ENCODE measurements at regions not wholly inside any gene's neighbourhood (a gene's known extent, or its start where the extent isn't known, plus 50 kb on each side); places are given as distances from the start of the nearest gene placed in this dataset.

DNA sequence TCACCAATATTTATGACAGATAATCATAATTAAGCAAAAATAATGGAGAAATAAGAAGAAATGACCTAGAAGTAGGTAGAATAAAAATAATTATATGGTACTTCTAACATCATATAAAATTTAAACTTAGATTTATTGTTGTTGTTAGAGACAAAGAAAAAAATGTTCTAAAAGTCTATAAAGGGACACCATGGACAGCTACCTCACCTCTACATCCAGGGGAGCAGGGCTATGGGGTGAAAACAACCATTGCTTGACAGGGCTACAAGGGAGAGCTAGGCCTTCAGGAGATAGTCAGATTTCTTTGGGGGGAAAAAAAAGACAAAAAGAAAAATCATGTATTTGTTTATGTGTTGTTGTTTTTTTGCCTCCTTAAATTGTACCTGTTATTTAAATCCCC lies 841.9 kb downstream of the VGLL3 start:
- H3K27ac ChIP-seq, result no peak overlapping the region
- no peak for DNase-seq
- ATAC-seq, result no peak
- no peak for TF ChIP-seq CTCF (IDR thresholded peaks at IDR 0.05)
- no peaks in the 10 kb centered on the region for H3K27me3 ChIP-seq
- no peaks in the 10 kb centered on the region for H3K4me1 ChIP-seq
- H3K4me3 ChIP-seq, result no peak overlapping the region
- intact Hi-C loops (cut with DNase I), result no loop called here
- no peak for FAIRE-seq
- H3K9me3 ChIP-seq, result no peaks in the 10 kb centered on the region
- H3K36me3 ChIP-seq, result no peaks in the 10 kb centered on the region

- Histone ChIP-seq H3K36me3 (no peaks in the 10 kb centered on the region), H3K27ac (no peak overlapping the region), H3K4me3 (no peak overlapping the region), H3K9me3 (no peaks in the 10 kb centered on the region), H3K4me1 (no peaks in the 10 kb centered on the region), H3K27me3 (no peaks in the 10 kb centered on the region)
- intact Hi-C loops (cut with DNase I), result no loop called here
- no peak for TF ChIP-seq CTCF (IDR thresholded peaks at IDR 0.05)
- DNase-seq (no peak), ATAC-seq (no peak), FAIRE-seq (no peak)
- 63 to 71% methylated on average over 5 of the region's 5 CpGs for WGBS, 2 donors
Observed at GRCh38 chr3:86147119-86147518, 843.8 kb downstream of the VGLL3 start.

DNA sequence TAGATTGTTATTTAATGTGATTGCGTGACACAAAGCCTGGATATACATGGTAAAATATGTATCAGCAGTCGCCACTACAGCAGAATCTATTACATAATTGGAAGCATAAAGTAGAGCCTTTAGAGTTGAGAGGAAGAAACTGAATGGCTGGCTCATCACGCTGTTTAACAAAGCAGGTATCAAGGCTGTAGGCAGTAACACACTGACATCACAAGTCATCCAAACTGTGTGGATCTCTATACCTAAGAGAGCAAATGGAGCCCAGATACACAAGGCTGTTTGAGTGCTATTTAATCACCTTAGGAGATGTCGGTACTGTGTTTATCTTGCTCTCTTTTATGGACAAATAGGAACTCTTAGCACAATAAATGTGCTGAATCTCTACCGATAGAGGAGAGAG lies 864.4 kb downstream of the VGLL3 start:
- 47 to 61% methylated on average over 5 of the region's 5 CpGs for WGBS, 2 donors
- no peaks in the 10 kb centered on the region for H3K36me3 ChIP-seq
- no peak for TF ChIP-seq CTCF (IDR thresholded peaks at IDR 0.05)
- intact Hi-C loops (cut with DNase I), result no loop called here
- H3K27ac ChIP-seq, result no peak overlapping the region
- FAIRE-seq (no peak), DNase-seq (no peak), ATAC-seq (no peak)
- no peaks in the 10 kb centered on the region for H3K9me3 ChIP-seq
- H3K4me1 ChIP-seq, result no peaks in the 10 kb centered on the region
- no peak overlapping the region for H3K4me3 ChIP-seq
- no peaks in the 10 kb centered on the region for H3K27me3 ChIP-seq
